T-helper 2 cell treated with Interferon-gamma antibody and Interleukin-4, amounts not matched to agents 5 μg/mL and 100 μg/mL, for 36 hours (primary cell): ENCODE measurements at regions not wholly inside any gene's neighbourhood (a gene's known extent, or its start where the extent isn't known, plus 50 kb on each side); places are given as distances from the start of the nearest gene placed in this dataset.
"Not testable (repeated sequence)": the region's sequence is repeated elsewhere in the genome, so short reads cannot be mapped to it uniquely, and the experiment has no call there.

Experiments
- DNase-seq: peaks from one replicate; pipeline ENCODE4 v3.0.0; 2021; ENCODE audit warnings: low spot score
- H3K27ac Mint-ChIP-seq: one replicate; pipeline ENCODE4 v1.8.0; 2021; ENCODE audit warnings: mild to moderate bottlenecking, mixed read lengths
- H3K27me3 Mint-ChIP-seq: one replicate; pipeline ENCODE4 v1.8.0; 2021; ENCODE audit warnings: low read depth, mixed read lengths
- H3K36me3 Mint-ChIP-seq: one replicate; pipeline ENCODE4 v1.8.0; 2021; ENCODE audit warnings: low read depth, mixed read lengths
- H3K4me1 Mint-ChIP-seq: one replicate; pipeline ENCODE4 v1.8.0; 2021; ENCODE audit warnings: low read depth, mixed read lengths
- H3K4me3 Mint-ChIP-seq: one replicate; pipeline ENCODE4 v1.8.0; 2022; ENCODE audit warnings: mild to moderate bottlenecking, moderate library complexity, mixed read lengths
- H3K9me3 Mint-ChIP-seq: one replicate; pipeline ENCODE4 v1.8.0; 2021; ENCODE audit warnings: mixed read lengths

DNA sequence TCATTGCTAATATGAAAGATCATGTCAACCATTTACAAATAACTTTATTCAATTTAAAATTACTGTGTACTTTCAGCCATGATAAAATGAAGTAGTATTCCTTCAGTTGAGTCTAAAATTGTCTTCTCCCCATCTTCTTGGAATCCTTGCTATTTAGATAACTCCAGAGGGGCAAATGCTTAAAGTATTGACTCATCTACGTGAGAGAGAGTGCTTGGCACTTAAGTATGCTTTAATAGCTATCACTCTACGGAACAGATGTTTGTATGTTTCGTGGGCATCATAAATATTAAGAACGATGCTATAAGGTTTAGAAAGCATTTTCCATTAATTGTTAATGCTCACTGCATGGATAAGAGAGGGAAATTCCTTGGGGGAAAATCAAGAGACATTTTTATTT lies 69.3 kb upstream of the MED13 start:
- no peaks in the 10 kb centered on the region for H3K36me3 Mint-ChIP-seq
- no peak overlapping the region for H3K27ac Mint-ChIP-seq
- H3K4me1 Mint-ChIP-seq = no peaks in the 10 kb centered on the region
- no peak overlapping the region for H3K4me3 Mint-ChIP-seq
- H3K9me3 Mint-ChIP-seq = no peaks in the 10 kb centered on the region
- DNase-seq = no peak
- peaks cover 39% of the 10 kb centered on the region for H3K27me3 Mint-ChIP-seq

DNA sequence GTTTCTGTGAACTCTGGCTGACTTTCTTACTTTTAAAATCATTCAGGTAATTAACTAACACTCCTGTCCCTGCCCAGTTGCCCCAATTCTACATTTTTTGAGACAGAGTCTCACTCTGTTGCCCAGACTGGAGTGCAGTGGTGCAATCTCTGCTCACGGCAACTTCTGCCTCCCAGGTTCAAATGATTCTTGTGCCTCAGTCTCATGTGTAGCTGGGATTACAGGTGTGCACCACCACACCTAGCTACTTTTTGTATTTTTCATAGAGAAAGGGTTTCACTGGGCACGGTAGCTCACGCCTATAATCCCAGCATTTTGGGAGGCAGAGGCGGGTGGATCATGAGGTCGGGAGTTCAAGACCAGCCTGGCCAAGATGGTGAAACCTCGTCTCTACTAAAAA lies 66.2 kb upstream of the MED13 start:
- peaks cover 24% of the 10 kb centered on the region for H3K27me3 Mint-ChIP-seq
- not testable (repeated sequence) for DNase-seq, H3K4me1 Mint-ChIP-seq, H3K27ac Mint-ChIP-seq, H3K4me3 Mint-ChIP-seq, H3K36me3 Mint-ChIP-seq, H3K9me3 Mint-ChIP-seq

DNA sequence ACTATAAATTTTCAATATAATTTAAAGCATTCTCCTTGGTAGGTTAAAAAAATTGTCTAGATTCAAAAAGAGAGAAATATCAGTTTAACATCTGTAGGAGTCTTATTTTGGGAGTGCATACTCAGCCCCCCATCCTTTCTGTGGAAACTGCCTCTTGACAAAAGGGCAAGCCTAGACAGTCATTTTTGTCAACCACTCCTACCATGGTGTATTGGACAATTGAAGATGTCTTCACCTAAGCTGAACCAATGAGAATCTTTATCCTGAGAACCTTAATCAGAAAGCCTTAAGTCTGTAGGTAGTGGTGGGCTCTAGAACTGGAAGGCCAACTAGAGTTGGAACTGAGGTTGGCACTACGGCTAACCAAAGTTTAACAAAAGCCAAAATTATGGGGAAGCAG lies 65.7 kb upstream of the MED13 start:
- H3K4me3 Mint-ChIP-seq = no peak overlapping the region
- H3K4me1 Mint-ChIP-seq = peaks cover 9% of the 10 kb centered on the region
- H3K9me3 Mint-ChIP-seq = no peaks in the 10 kb centered on the region
- peaks cover 20% of the 10 kb centered on the region for H3K27me3 Mint-ChIP-seq
- DNase-seq = no peak
- H3K36me3 Mint-ChIP-seq = no peaks in the 10 kb centered on the region
- H3K27ac Mint-ChIP-seq = no peak overlapping the region

DNA sequence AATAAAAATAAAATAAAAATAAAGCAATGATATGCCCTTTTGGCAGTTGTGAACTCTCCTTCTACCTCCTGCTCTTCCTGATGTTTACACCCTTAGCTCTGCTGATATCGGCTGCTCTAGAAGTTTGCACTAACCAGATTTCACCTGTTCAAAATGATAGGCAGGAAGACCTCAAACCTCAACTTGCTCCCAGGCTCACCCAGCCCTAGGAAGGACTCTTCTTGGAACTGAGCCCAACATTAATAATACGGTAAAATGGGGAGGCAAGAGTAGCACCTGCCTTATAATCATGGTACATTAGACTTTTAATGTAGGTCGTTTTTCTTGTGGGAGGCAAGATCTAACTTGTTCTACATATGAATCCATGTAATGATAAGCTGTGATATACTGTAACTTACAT lies 61.2 kb upstream of the MED13 start:
- no peak for DNase-seq
- Mint-ChIP-seq H3K4me1 (peaks cover 22% of the 10 kb centered on the region), H3K36me3 (peaks cover 1% of the 10 kb centered on the region), H3K27me3 (peaks cover 25% of the 10 kb centered on the region), H3K27ac (peak overlapping the region; percentile 34), H3K4me3 (peak overlapping the region; percentile 71), H3K9me3 (no peaks in the 10 kb centered on the region)

DNA sequence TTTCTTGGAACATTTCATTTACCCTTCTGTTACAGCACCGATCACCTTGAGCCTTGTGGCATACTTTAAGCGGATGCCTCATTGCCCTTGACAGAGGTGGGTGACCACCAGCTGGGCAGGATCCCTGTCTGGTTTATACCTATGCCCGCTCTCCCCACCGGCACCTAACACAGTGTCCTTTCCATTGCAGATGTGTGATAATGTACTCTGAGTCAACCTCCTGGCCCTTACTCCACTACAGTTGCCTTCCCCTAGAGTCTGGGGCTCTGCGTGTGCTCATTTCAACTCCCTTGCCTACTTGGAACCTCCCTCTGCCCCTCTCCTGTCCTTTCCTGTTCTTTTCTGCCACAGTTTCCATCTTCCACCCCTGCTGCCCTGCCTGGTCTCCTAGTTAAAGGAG lies 60.2 kb upstream of the MED13 start:
- Mint-ChIP-seq H3K27ac (no peak overlapping the region), H3K4me3 (no peak overlapping the region), H3K4me1 (peaks cover 27% of the 10 kb centered on the region), H3K27me3 (peaks cover 21% of the 10 kb centered on the region), H3K36me3 (peaks cover 1% of the 10 kb centered on the region), H3K9me3 (no peaks in the 10 kb centered on the region)
- DNase-seq = no peak

DNA sequence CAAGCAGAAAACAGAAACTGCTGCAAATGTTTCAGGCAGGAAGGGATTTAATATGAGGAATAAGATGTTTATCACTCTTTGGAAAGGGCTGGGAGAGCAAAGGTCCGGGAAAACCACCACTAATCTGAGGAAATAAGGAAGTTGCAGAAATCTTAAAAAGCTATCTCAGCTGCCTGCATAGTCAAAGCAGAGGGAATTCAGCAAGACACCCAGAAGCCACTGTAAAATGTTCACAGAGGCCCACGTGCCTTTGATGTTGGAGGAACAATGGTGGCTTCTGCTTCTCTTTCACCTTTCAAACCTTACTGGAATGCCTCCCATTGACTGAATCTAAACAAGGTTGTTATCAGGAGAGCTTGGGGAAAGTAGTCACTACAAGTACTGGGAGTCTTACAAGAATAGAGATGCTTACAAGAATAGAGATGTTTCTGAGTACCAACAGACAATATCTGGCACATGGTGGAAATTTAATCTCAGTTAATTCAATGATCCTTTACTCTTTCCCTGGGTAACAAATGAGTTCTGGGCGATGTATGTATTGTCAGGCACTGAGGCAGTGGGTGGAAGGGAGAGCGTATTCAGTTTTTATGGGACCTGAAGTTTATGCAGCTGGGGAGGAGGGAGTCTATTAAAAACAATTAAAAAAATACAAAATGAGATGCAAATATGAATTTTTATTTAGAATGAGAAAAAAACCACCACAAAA lies 56.1 kb upstream of the MED13 start:
- peak overlapping the region; percentile 17 for H3K27ac Mint-ChIP-seq
- peaks cover 34% of the 10 kb centered on the region for H3K4me1 Mint-ChIP-seq
- H3K4me3 Mint-ChIP-seq = no peak overlapping the region
- DNase-seq = no peak
- no peaks in the 10 kb centered on the region for H3K9me3 Mint-ChIP-seq
- peaks cover 2% of the 10 kb centered on the region for H3K36me3 Mint-ChIP-seq
- H3K27me3 Mint-ChIP-seq = peaks cover 19% of the 10 kb centered on the region

DNA sequence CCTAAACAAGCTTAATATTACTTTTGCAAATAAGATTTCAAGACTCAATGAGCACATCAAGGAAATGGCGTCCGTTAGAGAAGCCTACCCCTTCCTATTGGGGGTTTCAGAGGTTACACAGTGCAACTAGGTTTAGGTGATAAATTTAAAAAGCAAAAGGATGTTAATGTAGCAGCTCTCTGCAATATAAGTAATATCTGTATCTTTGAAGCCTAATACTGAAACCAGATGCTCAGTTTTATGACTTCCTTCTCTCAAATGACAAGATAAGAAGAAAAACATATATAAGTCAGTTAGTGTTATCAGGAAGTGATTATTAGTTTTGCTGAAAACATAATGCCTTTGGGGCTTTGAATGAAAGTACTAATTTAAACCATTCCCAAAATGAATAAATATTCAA lies 54.3 kb upstream of the MED13 start:
- H3K27ac Mint-ChIP-seq = peak overlapping the region; percentile 69
- H3K9me3 Mint-ChIP-seq = no peaks in the 10 kb centered on the region
- H3K27me3 Mint-ChIP-seq = peaks cover 9% of the 10 kb centered on the region
- H3K4me1 Mint-ChIP-seq = peaks cover 27% of the 10 kb centered on the region
- no peak for DNase-seq
- no peak overlapping the region for H3K4me3 Mint-ChIP-seq
- peaks cover 2% of the 10 kb centered on the region for H3K36me3 Mint-ChIP-seq
